Esophagus muscularis mucosa (tissue), 4 donors: ENCODE measurements at regions not wholly inside any gene's neighbourhood (a gene's known extent, or its start where the extent isn't known, plus 50 kb on each side); places are given as distances from the start of the nearest gene placed in this dataset.

ENCODE experiments used
- EP300 ChIP-seq: sonication (generic); formaldehyde crosslinking; IDR thresholded peaks from one replicate; pipeline ENCODE4 v1.6.1; 2017; ENCODE audit warnings: antibody characterized with exemption
- POLR2A ChIP-seq: fragments of 450-650 bp; IDR thresholded peaks from one replicate; pipeline ENCODE4 v1.6.1; 2017; ENCODE audit warnings: antibody characterized with exemption, moderate library complexity, mild to moderate bottlenecking, low read depth
- POLR2AphosphoS5 ChIP-seq, 2 donors: sonication (generic); formaldehyde crosslinking; IDR thresholded peaks; one replicate each; pipeline ENCODE4 v1.6.1; 2017; ENCODE audit warnings: antibody characterized with exemption in 2 of 2
- TF ChIP-seq, protein P1 (sequence below), 3 experiments: fragments of 200-600 bp in 2 of 3; fragments of 450-650 bp in 1 of 3; sonication (generic) in 2 of 3; IDR thresholded peaks; one replicate each; pipeline ENCODE4 v1.5.1; 2017 to 2019; ENCODE audit warnings: antibody characterized with exemption in 3 of 3, mild to moderate bottlenecking in 2 of 3, moderate library complexity in 1 of 3

DNA sequence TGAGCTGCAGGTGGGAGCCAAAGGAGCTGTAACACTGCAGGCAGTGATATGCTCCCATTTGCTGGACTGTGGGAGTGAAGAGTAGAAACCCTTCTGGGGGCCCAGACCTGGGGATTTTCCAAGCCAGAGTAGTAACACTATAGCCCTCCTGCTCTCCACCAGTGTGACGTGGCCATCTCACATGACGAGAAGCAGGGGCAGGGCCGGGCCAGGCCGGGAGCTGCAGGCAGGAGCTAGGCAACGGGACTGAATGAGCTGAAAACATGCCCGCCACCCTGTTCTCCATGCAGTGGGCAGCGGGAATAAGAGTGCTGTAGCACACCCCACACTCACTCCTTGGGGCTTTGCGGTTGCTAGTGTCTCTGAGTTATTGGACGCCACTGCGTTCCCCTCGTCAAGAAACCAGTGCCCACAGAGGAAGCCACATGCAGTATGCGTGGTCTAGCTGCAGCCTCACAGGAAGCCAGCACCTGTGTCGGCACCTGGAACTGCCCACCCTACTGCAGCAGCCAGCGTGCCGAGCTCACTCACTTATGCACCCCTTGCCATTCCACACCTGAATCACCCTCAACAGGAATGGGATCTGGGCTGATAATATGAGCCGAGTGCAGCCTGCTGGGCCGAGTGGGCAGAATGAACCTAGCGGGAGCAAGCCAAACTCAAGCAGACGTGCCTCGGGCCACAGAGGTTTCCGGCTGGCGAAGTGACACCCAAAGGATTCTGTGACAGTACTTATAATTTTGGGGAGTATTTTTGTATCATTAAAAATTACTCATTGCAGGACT lies 1389.6 kb downstream of the KCNT2 start:
- TF ChIP-seq, protein P1, sequence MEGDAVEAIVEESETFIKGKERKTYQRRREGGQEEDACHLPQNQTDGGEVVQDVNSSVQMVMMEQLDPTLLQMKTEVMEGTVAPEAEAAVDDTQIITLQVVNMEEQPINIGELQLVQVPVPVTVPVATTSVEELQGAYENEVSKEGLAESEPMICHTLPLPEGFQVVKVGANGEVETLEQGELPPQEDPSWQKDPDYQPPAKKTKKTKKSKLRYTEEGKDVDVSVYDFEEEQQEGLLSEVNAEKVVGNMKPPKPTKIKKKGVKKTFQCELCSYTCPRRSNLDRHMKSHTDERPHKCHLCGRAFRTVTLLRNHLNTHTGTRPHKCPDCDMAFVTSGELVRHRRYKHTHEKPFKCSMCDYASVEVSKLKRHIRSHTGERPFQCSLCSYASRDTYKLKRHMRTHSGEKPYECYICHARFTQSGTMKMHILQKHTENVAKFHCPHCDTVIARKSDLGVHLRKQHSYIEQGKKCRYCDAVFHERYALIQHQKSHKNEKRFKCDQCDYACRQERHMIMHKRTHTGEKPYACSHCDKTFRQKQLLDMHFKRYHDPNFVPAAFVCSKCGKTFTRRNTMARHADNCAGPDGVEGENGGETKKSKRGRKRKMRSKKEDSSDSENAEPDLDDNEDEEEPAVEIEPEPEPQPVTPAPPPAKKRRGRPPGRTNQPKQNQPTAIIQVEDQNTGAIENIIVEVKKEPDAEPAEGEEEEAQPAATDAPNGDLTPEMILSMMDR (IDR thresholded peaks at IDR 0.05) = no peak
- TF ChIP-seq POLR2A = no peak
- no peak for TF ChIP-seq POLR2AphosphoS5 (IDR thresholded peaks at IDR 0.05)
- TF ChIP-seq EP300 = no peak
